CD4-positive, alpha-beta T cell (primary cell): ENCODE measurements at regions not wholly inside any gene's neighbourhood (a gene's known extent, or its start where the extent isn't known, plus 50 kb on each side); places are given as distances from the start of the nearest gene placed in this dataset.

ENCODE experiments used
- ATAC-seq: fragments of 200-7000 bp; cut with Tn5 transposase; one replicate; pipeline ENCODE4 v1.10.0; 2022; ENCODE audit warnings: mild to moderate bottlenecking; ENCODE audit not compliant: poor library complexity
- CTCF ChIA-PET: fragments of 350-600 bp; sonication (Branson Sonifier 250); formaldehyde crosslinking; loops from one replicate; lab custom pipeline; 2021; ENCODE audit warnings: antibody characterized with exemption, inconsistent platforms; lab: Charles Lee
- POLR2A ChIA-PET: fragments of 350-600 bp; sonication (Branson Sonifier 250); formaldehyde crosslinking; loops from one replicate; lab custom pipeline; 2021; ENCODE audit warnings: antibody characterized with exemption, inconsistent platforms; lab: Charles Lee
- DNase-seq, 14 experiments: peaks; one replicate each; pipeline ENCODE4 v3.0.0-alpha.2; 2013 to 2020; ENCODE audit warnings: mixed read lengths in 2 of 14
- H3K27ac ChIP-seq, 2 donors: one replicate each; pipeline versions ENCODE4 v1.5.1 to v1.7.0; 2013; ENCODE audit warnings: low read length in 2 of 2, low read depth in 1 of 2, mild to moderate bottlenecking in 1 of 2
- H3K27me3 ChIP-seq, 2 experiments: 1 replicate in 1 of 2; 2 replicates in 1 of 2; pipeline versions ENCODE4 v1.6.1 to v1.7.0; 2013; ENCODE audit warnings: low read length in 2 of 2, control low read depth in 1 of 2, mild to moderate bottlenecking in 1 of 2, moderate library complexity in 1 of 2; ENCODE audit not compliant: insufficient read depth in 2 of 2, control insufficient read depth in 1 of 2
- H3K36me3 ChIP-seq: one replicate; pipeline ENCODE4 v1.6.1; 2013; ENCODE audit warnings: low read length, control low read depth; ENCODE audit not compliant: insufficient read depth
- H3K4me1 ChIP-seq: one replicate; pipeline ENCODE4 v1.6.1; 2013; ENCODE audit warnings: low read length, control low read depth; ENCODE audit not compliant: insufficient read depth
- H3K4me3 ChIP-seq: one replicate; pipeline ENCODE4 v1.5.1; 2013; ENCODE audit warnings: mild to moderate bottlenecking, low read length, moderate library complexity
- H3K9me3 ChIP-seq, 2 experiments: 1 replicate in 1 of 2; 2 replicates in 1 of 2; pipeline versions ENCODE4 v1.6.1 to v1.7.0; 2013; ENCODE audit warnings: low read length in 2 of 2, mild to moderate bottlenecking in 2 of 2, control low read depth in 1 of 2, moderate library complexity in 1 of 2; ENCODE audit not compliant: control insufficient read depth in 1 of 2, insufficient read depth in 1 of 2
- H3K27ac Mint-ChIP-seq: one replicate; pipeline ENCODE4 v1.8.0; 2020; ENCODE audit warnings: mixed read lengths
- H3K27me3 Mint-ChIP-seq: one replicate; pipeline ENCODE4 v1.8.0; 2021; ENCODE audit warnings: mixed read lengths
- H3K36me3 Mint-ChIP-seq: one replicate; pipeline ENCODE4 v1.8.0; 2021; ENCODE audit warnings: low read depth, mixed read lengths
- H3K4me1 Mint-ChIP-seq: one replicate; pipeline ENCODE4 v1.8.0; 2021; ENCODE audit warnings: low read depth, mixed read lengths
- H3K4me3 Mint-ChIP-seq: one replicate; pipeline ENCODE4 v1.8.0; 2020; ENCODE audit warnings: mild to moderate bottlenecking, mixed read lengths
- H3K9me3 Mint-ChIP-seq: one replicate; pipeline ENCODE4 v1.8.0; 2020; ENCODE audit warnings: mixed read lengths
- intact Hi-C, 2 experiments: fragments of 100-400 bp; cut with DNase I in 1 of 2; cut with micrococcal nuclease in 1 of 2; formaldehyde crosslinking; loops; one replicate each; pipeline versions ENCODE4 v1.15.1 to v1.9.0; 2023 to 2025; cut with DNase I, micrococcal nuclease
- TF ChIP-seq, protein P1 (sequence below): fragments of 200-600 bp; IDR thresholded peaks from one replicate; pipeline ENCODE4 v1.8.0; 2022; ENCODE audit warnings: antibody characterized with exemption, mild to moderate bottlenecking

- ChIA-PET POLR2A (no interaction called here), CTCF (no interaction called here)
- Mint-ChIP-seq H3K27me3 (peaks cover 22% of the 10 kb centered on the region), H3K4me3 (no peak overlapping the region), H3K9me3 (no peaks in the 10 kb centered on the region), H3K27ac (no peak overlapping the region), H3K36me3 (no peaks in the 10 kb centered on the region), H3K4me1 (no peaks in the 10 kb centered on the region)
- no peaks in the 10 kb centered on the region for H3K9me3 ChIP-seq
- H3K4me1 ChIP-seq, result no peaks in the 10 kb centered on the region
- DNase-seq, result no peak
- H3K4me3 ChIP-seq, result no peak overlapping the region
- no peak for ATAC-seq
- H3K36me3 ChIP-seq, result no peaks in the 10 kb centered on the region
- intact Hi-C loops, result no loop called here
- H3K27me3 ChIP-seq, result peaks cover 0 to 4% of the 10 kb centered on the region in 2 experiments
- no peak overlapping the region for H3K27ac ChIP-seq
- TF ChIP-seq, protein P1, sequence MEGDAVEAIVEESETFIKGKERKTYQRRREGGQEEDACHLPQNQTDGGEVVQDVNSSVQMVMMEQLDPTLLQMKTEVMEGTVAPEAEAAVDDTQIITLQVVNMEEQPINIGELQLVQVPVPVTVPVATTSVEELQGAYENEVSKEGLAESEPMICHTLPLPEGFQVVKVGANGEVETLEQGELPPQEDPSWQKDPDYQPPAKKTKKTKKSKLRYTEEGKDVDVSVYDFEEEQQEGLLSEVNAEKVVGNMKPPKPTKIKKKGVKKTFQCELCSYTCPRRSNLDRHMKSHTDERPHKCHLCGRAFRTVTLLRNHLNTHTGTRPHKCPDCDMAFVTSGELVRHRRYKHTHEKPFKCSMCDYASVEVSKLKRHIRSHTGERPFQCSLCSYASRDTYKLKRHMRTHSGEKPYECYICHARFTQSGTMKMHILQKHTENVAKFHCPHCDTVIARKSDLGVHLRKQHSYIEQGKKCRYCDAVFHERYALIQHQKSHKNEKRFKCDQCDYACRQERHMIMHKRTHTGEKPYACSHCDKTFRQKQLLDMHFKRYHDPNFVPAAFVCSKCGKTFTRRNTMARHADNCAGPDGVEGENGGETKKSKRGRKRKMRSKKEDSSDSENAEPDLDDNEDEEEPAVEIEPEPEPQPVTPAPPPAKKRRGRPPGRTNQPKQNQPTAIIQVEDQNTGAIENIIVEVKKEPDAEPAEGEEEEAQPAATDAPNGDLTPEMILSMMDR, result no peak
Measured at GRCh38 chr22:26974914-26975803, 317.8 kb downstream of the MIAT start.

DNA sequence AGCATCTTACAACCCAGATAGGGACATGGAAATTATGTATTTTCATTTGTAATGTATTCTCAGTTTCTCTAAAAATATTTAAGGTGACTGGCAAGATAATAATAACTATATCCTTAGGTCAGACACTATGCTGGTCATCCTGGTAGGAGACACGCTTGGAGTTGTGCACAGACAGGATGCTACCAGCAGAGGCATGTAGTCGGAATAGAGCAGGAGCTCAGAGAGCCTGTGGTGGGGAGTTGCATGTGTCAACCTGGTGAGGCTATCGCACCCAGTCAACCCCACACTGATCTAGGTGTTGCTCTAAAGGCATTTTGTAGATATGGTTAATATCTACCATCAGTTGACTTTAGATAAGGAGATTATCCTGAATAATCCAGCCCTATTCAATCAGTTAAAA lies 318.5 kb downstream of the MIAT start:
- TF ChIP-seq, protein P1, result no peak
- Histone ChIP-seq H3K27ac (no peak overlapping the region), H3K27me3 (peaks cover 0 to 4% of the 10 kb centered on the region in 2 experiments), H3K4me3 (no peak overlapping the region), H3K9me3 (no peaks in the 10 kb centered on the region), H3K4me1 (no peaks in the 10 kb centered on the region), H3K36me3 (no peaks in the 10 kb centered on the region)
- ATAC-seq, result no peak
- Mint-ChIP-seq H3K9me3 (no peaks in the 10 kb centered on the region), H3K27me3 (peaks cover 15% of the 10 kb centered on the region), H3K4me3 (no peak overlapping the region), H3K27ac (no peak overlapping the region), H3K4me1 (no peaks in the 10 kb centered on the region), H3K36me3 (no peaks in the 10 kb centered on the region)
- ChIA-PET POLR2A (no interaction called here), CTCF (no interaction called here)
- DNase-seq, result no peak
- intact Hi-C loops, result no loop called here

- Histone ChIP-seq H3K4me1 (no peaks in the 10 kb centered on the region), H3K9me3 (no peaks in the 10 kb centered on the region), H3K4me3 (no peak overlapping the region), H3K27ac (no peak overlapping the region), H3K36me3 (no peaks in the 10 kb centered on the region), H3K27me3 (peaks cover 0 to 4% of the 10 kb centered on the region in 2 experiments)
- intact Hi-C loops, result no loop called here
- Mint-ChIP-seq H3K27me3 (peaks cover 9% of the 10 kb centered on the region), H3K4me1 (no peaks in the 10 kb centered on the region), H3K27ac (no peak overlapping the region), H3K9me3 (no peaks in the 10 kb centered on the region), H3K4me3 (no peak overlapping the region), H3K36me3 (no peaks in the 10 kb centered on the region)
- no peak for ATAC-seq
- ChIA-PET CTCF (no interaction called here), POLR2A (no interaction called here)
- TF ChIP-seq, protein P1, result no peak
- no peak for DNase-seq
Measured at GRCh38 chr22:26977741-26978376, 320.5 kb downstream of the MIAT start.
